GM23338 (cell line): ENCODE measurements at regions not wholly inside any gene's neighbourhood (a gene's known extent, or its start where the extent isn't known, plus 50 kb on each side); places are given as distances from the start of the nearest gene placed in this dataset.

ENCODE experiments used
- ATAC-seq: fragments of 200-7000 bp; cut with Tn5 transposase; 3 replicates; pipeline ENCODE4 v1.9.1; 2020
- DNase-seq: peaks from one replicate; pipeline ENCODE4 v3.0.0-alpha.2; 2015; ENCODE audit warnings: low spot score
- H2AFZ ChIP-seq: fragments of 200-600 bp; sonication (generic); 2 replicates; pipeline ENCODE4 v1.8.0; 2016; ENCODE audit warnings: antibody characterized with exemption, mild to moderate bottlenecking, moderate library complexity
- H3F3A ChIP-seq: fragments of 200-600 bp; sonication (generic); replicated peaks from 2 replicates; pipeline ENCODE4 v1.8.0; 2017; ENCODE audit warnings: antibody characterized with exemption, mixed run types, low read depth
- H3K27ac ChIP-seq: fragments of 200-600 bp; sonication (generic); 2 replicates; pipeline ENCODE4 v1.6.1; 2016; ENCODE audit warnings: low read depth
- H3K27me3 ChIP-seq: fragments of 200-600 bp; sonication (generic); 2 replicates; pipeline ENCODE4 v1.8.0; 2016; ENCODE audit warnings: mild to moderate bottlenecking, mixed run types, moderate library complexity; ENCODE audit not compliant: insufficient read depth
- H3K36me3 ChIP-seq: fragments of 200-600 bp; sonication (generic); 2 replicates; pipeline ENCODE4 v1.8.0; 2016; ENCODE audit warnings: mild to moderate bottlenecking; ENCODE audit not compliant: insufficient read depth
- H3K4me1 ChIP-seq: fragments of 200-600 bp; sonication (generic); 2 replicates; pipeline ENCODE4 v1.8.0; 2016; ENCODE audit warnings: mild to moderate bottlenecking, moderate library complexity; ENCODE audit not compliant: insufficient read depth
- H3K4me2 ChIP-seq: fragments of 200-600 bp; sonication (generic); 2 replicates; pipeline ENCODE4 v1.7.1; 2017; ENCODE audit warnings: mixed run types
- H3K4me3 ChIP-seq: fragments of 200-600 bp; sonication (generic); 2 replicates; pipeline ENCODE4 v1.6.1; 2016; ENCODE audit warnings: mixed run types
- H3K79me2 ChIP-seq: fragments of 200-600 bp; sonication (generic); replicated peaks from 2 replicates; pipeline ENCODE4 v1.8.0; 2017; ENCODE audit warnings: mild to moderate bottlenecking; ENCODE audit not compliant: insufficient read depth
- H3K9me2 ChIP-seq: fragments of 200-600 bp; sonication (generic); 2 replicates; pipeline ENCODE4 v1.8.0; 2017; ENCODE audit not compliant: insufficient read depth
- H4K20me1 ChIP-seq: fragments of 200-600 bp; sonication (generic); replicated peaks from 2 replicates; pipeline ENCODE4 v1.8.0; 2017; ENCODE audit warnings: mild to moderate bottlenecking; ENCODE audit not compliant: insufficient read depth
- H3K27ac Mint-ChIP-seq: 2 replicates; pipeline ENCODE4 v1.8.0; 2020; ENCODE audit warnings: inconsistent platforms, mild to moderate bottlenecking, moderate library complexity, mixed read lengths
- H3K27me3 Mint-ChIP-seq: 3 replicates; pipeline ENCODE4 v1.8.0; 2022; ENCODE audit warnings: low read depth, mild to moderate bottlenecking, moderate library complexity, mixed read lengths, inconsistent platforms; ENCODE audit not compliant: insufficient read depth, poor library complexity
- H3K36me3 Mint-ChIP-seq: 3 replicates; pipeline ENCODE4 v1.8.0; 2021; ENCODE audit warnings: low read depth, mild to moderate bottlenecking, inconsistent platforms, moderate library complexity, mixed read lengths
- H3K4me1 Mint-ChIP-seq: 3 replicates; pipeline ENCODE4 v1.8.0; 2020; ENCODE audit warnings: mild to moderate bottlenecking, inconsistent platforms, mixed read lengths
- H3K4me3 Mint-ChIP-seq: 3 replicates; pipeline ENCODE4 v1.8.0; 2021; ENCODE audit warnings: moderate library complexity, mild to moderate bottlenecking, inconsistent platforms, mixed read lengths
- H3K9me3 Mint-ChIP-seq: 3 replicates; pipeline ENCODE4 v1.8.0; 2020; ENCODE audit warnings: moderate library complexity, mild to moderate bottlenecking, inconsistent platforms, mixed read lengths
- CREB1 ChIP-seq: fragments of 250-450 bp; sonication (Bioruptor Pico); IDR thresholded peaks from 2 replicates; pipeline ENCODE4 v1.5.0; 2020; ENCODE audit warnings: low read depth, mild to moderate bottlenecking, moderate library complexity
- ETS1 ChIP-seq: IDR thresholded peaks from 2 replicates; pipeline ENCODE4 v1.6.1; 2016; ENCODE audit warnings: antibody characterized with exemption
- EZH2phosphoT487 ChIP-seq: fragments of 200-600 bp; sonication (generic); IDR thresholded peaks from one replicate; pipeline ENCODE4 v1.8.1; 2018; ENCODE audit warnings: antibody characterized with exemption; ENCODE audit not compliant: unreplicated experiment
- JUNB ChIP-seq: IDR thresholded peaks from one replicate; pipeline ENCODE4 v1.6.1; 2016; ENCODE audit warnings: antibody characterized with exemption; ENCODE audit not compliant: unreplicated experiment
- NANOG ChIP-seq: IDR thresholded peaks from 2 replicates; pipeline ENCODE4 v1.6.1; 2016; ENCODE audit warnings: antibody characterized with exemption, borderline replicate concordance
- POLR2AphosphoS5 ChIP-seq: IDR thresholded peaks from 2 replicates; pipeline ENCODE4 v1.6.1; 2016; ENCODE audit warnings: antibody characterized with exemption, low read depth
- STAT1 ChIP-seq: IDR thresholded peaks from one replicate; pipeline ENCODE4 v1.6.1; 2016; ENCODE audit warnings: antibody characterized with exemption; ENCODE audit not compliant: unreplicated experiment
- ZNF114 ChIP-seq: fragments of 250-450 bp; sonication (Bioruptor Pico); IDR thresholded peaks from 2 replicates; pipeline ENCODE4 v1.5.0; 2020; ENCODE audit warnings: mild to moderate bottlenecking, moderate library complexity
- ZNF462 ChIP-seq: fragments of 250-450 bp; sonication (Bioruptor Pico); IDR thresholded peaks from 2 replicates; pipeline ENCODE4 v1.5.0; 2020; ENCODE audit warnings: mild to moderate bottlenecking, moderate library complexity
- TF ChIP-seq, protein P1 (sequence below), 2 experiments: fragments of 200-600 bp in 1 of 2; sonication (generic) in 1 of 2; conservative IDR thresholded peaks; 2 replicates each; pipeline versions ENCODE4 v1.5.1 to v1.6.1; 2016 to 2017; ENCODE audit warnings: antibody characterized with exemption in 2 of 2, low read depth in 2 of 2, mild to moderate bottlenecking in 2 of 2, moderate library complexity in 1 of 2

GRCh38 chr9:20139763-20140290 lies 351.0 kb upstream of the SLC24A2 start:
- ATAC-seq (peak; percentile 80), DNase-seq (peak; percentile 10)
- no peaks in the 10 kb centered on the region for H3K27me3 Mint-ChIP-seq
- peaks cover 13% of the 10 kb centered on the region for H3K4me1 Mint-ChIP-seq
- H3K9me3 Mint-ChIP-seq: no peaks in the 10 kb centered on the region
- Histone ChIP-seq H3K27ac (no peak overlapping the region), H3K4me1 (no peaks in the 10 kb centered on the region; the same call in 1 of the 2 replicates), H3K4me3 (no peak overlapping the region), H3K27me3 (no peaks in the 10 kb centered on the region), H3K9me2 (no peaks in the 10 kb centered on the region), H2AFZ (peak overlapping the region; percentile 91), H3K79me2 (no peaks in the 10 kb centered on the region), H3F3A (no peaks in the 10 kb centered on the region), H4K20me1 (no peaks in the 10 kb centered on the region), H3K36me3 (no peaks in the 10 kb centered on the region), H3K4me2 (no peak overlapping the region)
- H3K4me3 Mint-ChIP-seq: no peak overlapping the region
- TF ChIP-seq ETS1: no peak
- no peak for TF ChIP-seq EZH2phosphoT487
- no peak for TF ChIP-seq NANOG
- no peak for TF ChIP-seq POLR2AphosphoS5
- no peak for TF ChIP-seq CREB1 (CRISPR knock-in tag)
- TF ChIP-seq STAT1: no peak
- TF ChIP-seq, protein P1, sequence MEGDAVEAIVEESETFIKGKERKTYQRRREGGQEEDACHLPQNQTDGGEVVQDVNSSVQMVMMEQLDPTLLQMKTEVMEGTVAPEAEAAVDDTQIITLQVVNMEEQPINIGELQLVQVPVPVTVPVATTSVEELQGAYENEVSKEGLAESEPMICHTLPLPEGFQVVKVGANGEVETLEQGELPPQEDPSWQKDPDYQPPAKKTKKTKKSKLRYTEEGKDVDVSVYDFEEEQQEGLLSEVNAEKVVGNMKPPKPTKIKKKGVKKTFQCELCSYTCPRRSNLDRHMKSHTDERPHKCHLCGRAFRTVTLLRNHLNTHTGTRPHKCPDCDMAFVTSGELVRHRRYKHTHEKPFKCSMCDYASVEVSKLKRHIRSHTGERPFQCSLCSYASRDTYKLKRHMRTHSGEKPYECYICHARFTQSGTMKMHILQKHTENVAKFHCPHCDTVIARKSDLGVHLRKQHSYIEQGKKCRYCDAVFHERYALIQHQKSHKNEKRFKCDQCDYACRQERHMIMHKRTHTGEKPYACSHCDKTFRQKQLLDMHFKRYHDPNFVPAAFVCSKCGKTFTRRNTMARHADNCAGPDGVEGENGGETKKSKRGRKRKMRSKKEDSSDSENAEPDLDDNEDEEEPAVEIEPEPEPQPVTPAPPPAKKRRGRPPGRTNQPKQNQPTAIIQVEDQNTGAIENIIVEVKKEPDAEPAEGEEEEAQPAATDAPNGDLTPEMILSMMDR (conservative IDR thresholded peaks at IDR 0.05; ENCODE audit: low read depth in 2 of 2): no peak
- no peak for TF ChIP-seq ZNF114 (CRISPR knock-in tag)
- no peak for TF ChIP-seq JUNB
- no peak overlapping the region for H3K27ac Mint-ChIP-seq
- H3K36me3 Mint-ChIP-seq: no peaks in the 10 kb centered on the region

GRCh38 chr9:20138841-20139240 lies 350.0 kb upstream of the SLC24A2 start:
- H3K4me3 Mint-ChIP-seq: no peak overlapping the region
- TF ChIP-seq ZNF462 (CRISPR knock-in tag): no peak
- no peak for TF ChIP-seq ZNF114 (CRISPR knock-in tag)

More at GRCh38 chr9:20138841-20139240, 350.0 kb upstream of the SLC24A2 start:
- H2AFZ ChIP-seq: no peak overlapping the region
- 0 out of 2 replicates have a peak overlapping the region, but pooled peaks have one; percentile 51 for H3K27ac Mint-ChIP-seq
- H3K4me1 ChIP-seq: no peaks in the 10 kb centered on the region; the same call in 1 of the 2 replicates
- no peaks in the 10 kb centered on the region for H3K9me3 Mint-ChIP-seq
- H3K36me3 ChIP-seq: no peaks in the 10 kb centered on the region
- no peaks in the 10 kb centered on the region for H3K9me2 ChIP-seq
- H3F3A ChIP-seq: no peaks in the 10 kb centered on the region
- no peak overlapping the region for H3K4me2 ChIP-seq
- H3K27ac ChIP-seq: no peak overlapping the region
- no peaks in the 10 kb centered on the region for H3K27me3 ChIP-seq
- no peaks in the 10 kb centered on the region for H3K36me3 Mint-ChIP-seq
- H3K79me2 ChIP-seq: no peaks in the 10 kb centered on the region
- H3K4me1 Mint-ChIP-seq: peaks cover 13% of the 10 kb centered on the region
- H3K27me3 Mint-ChIP-seq: no peaks in the 10 kb centered on the region
- H3K4me3 ChIP-seq: no peak overlapping the region
- ATAC-seq (no peak), DNase-seq (no peak)
- no peaks in the 10 kb centered on the region for H4K20me1 ChIP-seq
